ENCODE measurements at regions not wholly inside any gene's neighbourhood (a gene's known extent, or its start where the extent isn't known, plus 50 kb on each side); places are given as distances from the start of the nearest gene placed in this dataset.

DNA sequence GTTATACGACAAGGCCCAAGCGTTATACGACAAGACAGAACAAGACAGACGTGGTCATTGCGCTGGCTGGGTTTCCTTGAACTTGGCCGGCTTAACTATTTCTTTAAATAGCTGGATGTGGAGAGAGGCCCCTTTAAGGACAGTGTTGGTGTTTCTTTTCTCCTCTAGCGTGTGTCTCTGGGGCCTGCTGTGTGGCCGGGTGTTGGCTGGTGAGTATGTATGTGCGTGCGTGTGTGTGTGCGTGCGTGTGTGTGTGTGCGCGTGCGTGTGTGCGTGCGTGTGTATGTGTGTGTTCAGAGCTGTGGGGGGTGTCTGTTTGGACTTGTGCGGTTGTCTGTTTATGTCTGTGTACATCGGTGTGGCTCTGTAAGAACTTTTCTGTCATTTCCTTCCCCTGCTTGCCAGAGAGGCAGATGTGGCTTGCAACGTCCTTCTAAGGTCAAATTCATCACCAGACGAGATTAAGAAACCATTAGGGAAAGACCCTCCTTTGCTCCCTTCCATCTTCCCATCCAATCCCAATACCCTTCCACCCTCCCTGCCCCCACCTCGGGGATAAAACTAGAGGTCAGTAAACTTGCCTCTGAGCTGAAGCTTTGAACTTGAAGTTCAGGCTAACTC is 78.6 kb upstream of the TBX3 start:
- DNase-seq (ENCODE audit: low read depth, low spot score) (no peak), FAIRE-seq (no peak)
- Histone ChIP-seq H3K36me3 (ENCODE audit: control insufficient read depth in 2 of 2, extremely low read depth in 1 of 2, insufficient read depth in 2 of 2, low read length in 2 of 2) (no peaks in the 10 kb centered on the region), H3K4me3 (replicated peaks in 1 of 3; ENCODE audit: insufficient read depth in 1 of 3, low read depth in 1 of 3, low read length in 3 of 3) (no peak overlapping the region), H4K20me1 (replicated peaks; ENCODE audit: control insufficient read depth, extremely low read depth, insufficient read depth, low read length) (no peaks in the 10 kb centered on the region), H3K4me2 (ENCODE audit: insufficient read depth, low read length) (no peak overlapping the region), H3K27ac (ENCODE audit: insufficient read depth, low read depth, low read length) (no peak overlapping the region), H3K9ac (replicated peaks; ENCODE audit: extremely low read depth, insufficient read depth, low read length) (no peak overlapping the region), H3K9me1 (replicated peaks; ENCODE audit: control insufficient read depth, extremely low read depth, insufficient read depth, low read length) (no peaks in the 10 kb centered on the region), H2AFZ (ENCODE audit: low read depth, low read length) (no peak overlapping the region), H3K79me2 (ENCODE audit: control insufficient read depth, insufficient read depth, low read length) (no peaks in the 10 kb centered on the region), H3K4me1 (ENCODE audit: control insufficient read depth, extremely low read depth, insufficient read depth, low read length) (no peaks in the 10 kb centered on the region), H3K27me3 (ENCODE audit: control insufficient read depth in 2 of 2, insufficient read depth in 2 of 2, low read length in 2 of 2) (no peaks in the 10 kb centered on the region), H3K9me3 (replicated peaks; ENCODE audit: control insufficient read depth, insufficient read depth, low read length) (peaks cover 4% of the 10 kb centered on the region)
- ChIA-PET CTCF (no interaction called here), POLR2A (no interaction called here)
- BruUV-seq (replicated peaks): no TSS peak
- dilution Hi-C loops (cut with MboI; ENCODE audit: extremely low pct_ligation_motif_present, low sequenced_read_pairs): no loop called here
- intact Hi-C loops (cut with micrococcal nuclease): no loop called here
- TF ChIP-seq JUN (IDR thresholded peaks at IDR 0.05; ENCODE audit: borderline replicate concordance, insufficient read depth, insufficient read length, low read depth) (no peak), POLR2AphosphoS5 (IDR thresholded peaks at IDR 0.05; ENCODE audit: insufficient read depth, low read depth, low read length) (no peak), GATA2 (IDR thresholded peaks at IDR 0.05; ENCODE audit: insufficient read depth, insufficient read length, low read depth, low read length) (no peak), MYC (IDR thresholded peaks at IDR 0.05; ENCODE audit: low read depth, low read length) (no peak), EZH2 (IDR thresholded peaks at IDR 0.05; ENCODE audit: borderline replicate concordance, low read depth, low read length, severe bottlenecking) (no peak), POLR2A (IDR thresholded peaks at IDR 0.05; ENCODE audit: low read depth, low read length) (no peak), FOS (IDR thresholded peaks at IDR 0.05; ENCODE audit: borderline replicate concordance, insufficient read depth, low read length) (no peak)
- TF ChIP-seq, protein P1, sequence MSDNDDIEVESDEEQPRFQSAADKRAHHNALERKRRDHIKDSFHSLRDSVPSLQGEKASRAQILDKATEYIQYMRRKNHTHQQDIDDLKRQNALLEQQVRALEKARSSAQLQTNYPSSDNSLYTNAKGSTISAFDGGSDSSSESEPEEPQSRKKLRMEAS (IDR thresholded peaks at IDR 0.05; ENCODE audit: insufficient read depth, insufficient read length): no peak
- TF ChIP-seq, protein P2, sequence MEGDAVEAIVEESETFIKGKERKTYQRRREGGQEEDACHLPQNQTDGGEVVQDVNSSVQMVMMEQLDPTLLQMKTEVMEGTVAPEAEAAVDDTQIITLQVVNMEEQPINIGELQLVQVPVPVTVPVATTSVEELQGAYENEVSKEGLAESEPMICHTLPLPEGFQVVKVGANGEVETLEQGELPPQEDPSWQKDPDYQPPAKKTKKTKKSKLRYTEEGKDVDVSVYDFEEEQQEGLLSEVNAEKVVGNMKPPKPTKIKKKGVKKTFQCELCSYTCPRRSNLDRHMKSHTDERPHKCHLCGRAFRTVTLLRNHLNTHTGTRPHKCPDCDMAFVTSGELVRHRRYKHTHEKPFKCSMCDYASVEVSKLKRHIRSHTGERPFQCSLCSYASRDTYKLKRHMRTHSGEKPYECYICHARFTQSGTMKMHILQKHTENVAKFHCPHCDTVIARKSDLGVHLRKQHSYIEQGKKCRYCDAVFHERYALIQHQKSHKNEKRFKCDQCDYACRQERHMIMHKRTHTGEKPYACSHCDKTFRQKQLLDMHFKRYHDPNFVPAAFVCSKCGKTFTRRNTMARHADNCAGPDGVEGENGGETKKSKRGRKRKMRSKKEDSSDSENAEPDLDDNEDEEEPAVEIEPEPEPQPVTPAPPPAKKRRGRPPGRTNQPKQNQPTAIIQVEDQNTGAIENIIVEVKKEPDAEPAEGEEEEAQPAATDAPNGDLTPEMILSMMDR (IDR thresholded peaks at IDR 0.05; ENCODE audit: extremely low read depth in 1 of 2, insufficient read depth in 1 of 2, low read depth in 1 of 2, low read length in 2 of 2): no peak

Data from endothelial cell of umbilical vein (primary cell).